Esophagus muscularis mucosa (tissue), 4 donors: ENCODE measurements at regions not wholly inside any gene's neighbourhood (a gene's known extent, or its start where the extent isn't known, plus 50 kb on each side); places are given as distances from the start of the nearest gene placed in this dataset.
A peak's percentile ranks its signal among the peaks of the same experiment; 100 is the strongest.
"Not testable (repeated sequence)": the region's sequence is repeated elsewhere in the genome, so short reads cannot be mapped to it uniquely, and the experiment has no call there.

Experiments used
- DNase-seq: peaks from one replicate; pipeline ENCODE4 v3.0.0-alpha.2; 2017; ENCODE audit errors: extremely low spot score
- H3K27ac ChIP-seq, 4 donors: fragments of 200-600 bp; sonication (generic); replicated peaks in 1 of 4; 1 replicate in 3 of 4; 2 replicates in 1 of 4; pipeline ENCODE4 v1.5.1; 2016 to 2019; ENCODE audit warnings: mild to moderate bottlenecking in 1 of 4
- H3K27me3 ChIP-seq, 4 donors: fragments of 200-600 bp; sonication (generic); one replicate each; pipeline versions ENCODE4 v1.5.1 to v1.6.0; 2016 to 2019
- H3K36me3 ChIP-seq, 4 donors: fragments of 200-600 bp; sonication (generic); one replicate each; pipeline ENCODE4 v1.5.1; 2016 to 2019
- H3K4me1 ChIP-seq, 4 donors: fragments of 200-600 bp; sonication (generic); one replicate each; pipeline ENCODE4 v1.5.1; 2016 to 2019
- H3K4me3 ChIP-seq, 4 donors: fragments of 200-600 bp; sonication (generic); 1 replicate in 2 of 4; 2 replicates in 2 of 4; pipeline ENCODE4 v1.5.1; 2016 to 2019; ENCODE audit warnings: mild to moderate bottlenecking in 4 of 4, moderate library complexity in 1 of 4
- H3K9me3 ChIP-seq, 4 donors: fragments of 200-600 bp; sonication (generic); 1 replicate in 3 of 4; 2 replicates in 1 of 4; pipeline ENCODE4 v1.5.1; 2016 to 2019
- CTCF ChIP-seq, 3 experiments: fragments of 200-600 bp in 2 of 3; fragments of 450-650 bp in 1 of 3; sonication (generic) in 2 of 3; IDR thresholded peaks; one replicate each; pipeline ENCODE4 v1.5.1; 2017 to 2019; ENCODE audit warnings: antibody characterized with exemption in 3 of 3, mild to moderate bottlenecking in 2 of 3, moderate library complexity in 1 of 3
- EP300 ChIP-seq: sonication (generic); formaldehyde crosslinking; IDR thresholded peaks from one replicate; pipeline ENCODE4 v1.6.1; 2017; ENCODE audit warnings: antibody characterized with exemption
- POLR2A ChIP-seq: fragments of 450-650 bp; IDR thresholded peaks from one replicate; pipeline ENCODE4 v1.6.1; 2017; ENCODE audit warnings: antibody characterized with exemption, moderate library complexity, mild to moderate bottlenecking, low read depth
- POLR2AphosphoS5 ChIP-seq, 2 donors: sonication (generic); formaldehyde crosslinking; IDR thresholded peaks; one replicate each; pipeline ENCODE4 v1.6.1; 2017; ENCODE audit warnings: antibody characterized with exemption in 2 of 2
- WGBS: methylation state at CpG from one replicate; pipeline ENCODE4 v1.1.5; 2018; 5-methylcytosine and 5-hydroxymethylcytosine counted together
- intact Hi-C: fragments of 100-400 bp; cut with DNase I; formaldehyde crosslinking; loops from one replicate; pipeline ENCODE4 v1.15.1; 2023

- DNase-seq, result no peak
- Histone ChIP-seq H3K27me3 (no peaks in the 10 kb centered on the region), H3K36me3 (no peaks in the 10 kb centered on the region), H3K4me1 (no peaks in the 10 kb centered on the region), H3K9me3 (no peaks in the 10 kb centered on the region), H3K27ac (no peak overlapping the region), H3K4me3 (no peak overlapping the region)
- intact Hi-C loops, result no loop called here
- TF ChIP-seq CTCF (IDR thresholded peaks at IDR 0.05) (no peak), POLR2AphosphoS5 (IDR thresholded peaks at IDR 0.05) (no peak), POLR2A (no peak), EP300 (no peak)
- 78% methylated on average over 2 of the region's 2 CpGs for WGBS
Observed at GRCh38 chr11:109062445-109062844, 359.5 kb upstream of the C11orf87 start.

GRCh38 chr11:109062871-109063270, 359.1 kb upstream of the C11orf87 start:
- no peak for DNase-seq
- intact Hi-C loops, result no loop called here
- Histone ChIP-seq H3K27me3 (no peaks in the 10 kb centered on the region), H3K4me1 (no peaks in the 10 kb centered on the region), H3K4me3 (no peak overlapping the region), H3K9me3 (no peaks in the 10 kb centered on the region), H3K27ac (no peak overlapping the region), H3K36me3 (no peaks in the 10 kb centered on the region)
- 88% methylated on average over 2 of the region's 2 CpGs for WGBS
- TF ChIP-seq POLR2AphosphoS5 (IDR thresholded peaks at IDR 0.05), result no peak
- no peak for TF ChIP-seq POLR2A
- TF ChIP-seq CTCF (IDR thresholded peaks at IDR 0.05), result no peak
- TF ChIP-seq EP300, result no peak

- H3K36me3 ChIP-seq, intact Hi-C loops, H3K27me3 ChIP-seq, H3K27ac ChIP-seq, H3K4me3 ChIP-seq, H3K4me1 ChIP-seq, DNase-seq, H3K9me3 ChIP-seq: not testable (repeated sequence)
- 83% methylated on average over 5 of the region's 5 CpGs for WGBS
Observed at GRCh38 chr11:109064618-109065311, 357.2 kb upstream of the C11orf87 start.

GRCh38 chr11:109071262-109071661, 350.7 kb upstream of the C11orf87 start:
- peaks cover 11 to 27% (median 20%) of the 10 kb centered on the region in 4 donors for H3K4me1 ChIP-seq
- TF ChIP-seq CTCF (IDR thresholded peaks at IDR 0.05) (no peak), POLR2A (no peak), EP300 (no peak), POLR2AphosphoS5 (IDR thresholded peaks at IDR 0.05) (no peak)
- no peak for DNase-seq
- no peaks in the 10 kb centered on the region for H3K36me3 ChIP-seq
- H3K4me3 ChIP-seq, result no peak overlapping the region
- peak overlapping the region in 3 of 4 donors; percentile 46 to 65 (median 49) for H3K27ac ChIP-seq
- H3K9me3 ChIP-seq, result peaks cover 0 to 7% (median 0%) of the 10 kb centered on the region in 4 donors
- intact Hi-C loops, result no loop called here
- H3K27me3 ChIP-seq, result no peaks in the 10 kb centered on the region

GRCh38 chr11:109071712-109072524, 350.1 kb upstream of the C11orf87 start:
- Histone ChIP-seq H3K27ac (peak overlapping the region; percentile 46 to 69 (median 62)), H3K36me3 (no peaks in the 10 kb centered on the region), H3K27me3 (no peaks in the 10 kb centered on the region), H3K9me3 (peaks cover 0 to 7% (median 0%) of the 10 kb centered on the region in 4 donors), H3K4me1 (peaks cover 11 to 33% (median 22%) of the 10 kb centered on the region in 4 donors), H3K4me3 (no peak overlapping the region)
- 32% methylated on average over 4 of the region's 5 CpGs for WGBS
- DNase-seq, result peak; percentile 87
- TF ChIP-seq EP300, result peak; percentile 60
- no peak for TF ChIP-seq CTCF (IDR thresholded peaks at IDR 0.05)
- TF ChIP-seq POLR2AphosphoS5 (IDR thresholded peaks at IDR 0.05), result peak; percentile 82
- intact Hi-C loops, result no loop called here
